Endothelial cell of umbilical vein (primary cell): ENCODE measurements at regions not wholly inside any gene's neighbourhood (a gene's known extent, or its start where the extent isn't known, plus 50 kb on each side); places are given as distances from the start of the nearest gene placed in this dataset.

Experiments used
- BruUV-seq: library from RNA; stranded (reverse); fragments of 400-500 nt; replicated peaks from 2 replicates; lab custom pipeline; 2021; lab: Mats Ljungman, UMichigan
- CTCF ChIA-PET: fragments of 300-600, 350-600 bp; sonication (Branson Sonifier 250); formaldehyde crosslinking; loops from one replicate; lab custom pipeline; 2021; ENCODE audit warnings: antibody characterized with exemption, inconsistent platforms; lab: Charles Lee
- POLR2A ChIA-PET: fragments of 300-600, 350-600 bp; sonication (Branson Sonifier 250); formaldehyde crosslinking; loops from one replicate; lab custom pipeline; 2021; ENCODE audit warnings: antibody characterized with exemption, inconsistent platforms; lab: Charles Lee
- DNase-seq: peaks from one replicate; pipeline ENCODE4 v3.0.0-alpha.2; 2011; ENCODE audit warnings: low read depth, low spot score
- FAIRE-seq: peaks from 2 replicates; lab custom pipeline; 2011; peaks lifted over from hg19 to GRCh38; lab: Jason Lieb, UNC
- H2AFZ ChIP-seq: 2 replicates; pipeline ENCODE4 v1.6.0; 2012; ENCODE audit warnings: low read depth, low read length, control low read depth, inconsistent platforms
- H3K27ac ChIP-seq: 2 replicates; pipeline ENCODE4 v1.5.1; 2011; ENCODE audit warnings: low read depth, mild to moderate bottlenecking, control low read depth, low read length, moderate library complexity; ENCODE audit not compliant: insufficient read depth
- H3K27me3 ChIP-seq, 2 experiments: 2 replicates each; pipeline versions ENCODE4 v1.6.0 to v1.6.1; 2011; ENCODE audit warnings: low read length in 2 of 2, mixed read lengths in 1 of 2; ENCODE audit not compliant: control insufficient read depth in 2 of 2, insufficient read depth in 2 of 2
- H3K36me3 ChIP-seq, 2 experiments: 2 replicates in 1 of 2; 3 replicates in 1 of 2; pipeline ENCODE4 v1.5.1; 2011; ENCODE audit warnings: low read length in 2 of 2, mild to moderate bottlenecking in 1 of 2, moderate library complexity in 1 of 2; ENCODE audit not compliant: control insufficient read depth in 2 of 2, insufficient read depth in 2 of 2; ENCODE audit errors: extremely low read depth in 1 of 2
- H3K4me1 ChIP-seq: 3 replicates; pipeline ENCODE4 v1.5.1; 2011; ENCODE audit warnings: mild to moderate bottlenecking, low read length; ENCODE audit not compliant: control insufficient read depth, insufficient read depth; ENCODE audit errors: extremely low read depth
- H3K4me2 ChIP-seq: 2 replicates; pipeline ENCODE4 v1.6.1; 2011; ENCODE audit warnings: low read length, control low read depth, mixed read lengths; ENCODE audit not compliant: insufficient read depth
- H3K4me3 ChIP-seq, 3 experiments: fragments of 200-600 bp in 1 of 3; sonication (generic), shearing (Covaris generic) in 1 of 3; replicated peaks in 1 of 3; 2 replicates each; pipeline ENCODE4 v1.5.1; 2011 to 2016; ENCODE audit warnings: control low read depth in 3 of 3, low read length in 3 of 3, mild to moderate bottlenecking in 2 of 3, inconsistent platforms in 1 of 3, low read depth in 1 of 3, moderate library complexity in 1 of 3; ENCODE audit not compliant: insufficient read depth in 1 of 3
- H3K79me2 ChIP-seq: 2 replicates; pipeline ENCODE4 v1.6.0; 2012; ENCODE audit warnings: low read length, inconsistent platforms; ENCODE audit not compliant: control insufficient read depth, insufficient read depth
- H3K9ac ChIP-seq: replicated peaks from 2 replicates; pipeline ENCODE3; 2011; ENCODE audit warnings: low read length, control low read depth; ENCODE audit not compliant: insufficient read depth; ENCODE audit errors: extremely low read depth
- H3K9me1 ChIP-seq: replicated peaks from 3 replicates; pipeline ENCODE4 v1.6.0; 2011; ENCODE audit warnings: mild to moderate bottlenecking, low read length; ENCODE audit not compliant: control insufficient read depth, insufficient read depth; ENCODE audit errors: extremely low read depth
- H3K9me3 ChIP-seq: replicated peaks from 2 replicates; pipeline ENCODE4 v1.5.1; 2012; ENCODE audit warnings: low read length, inconsistent platforms; ENCODE audit not compliant: control insufficient read depth, insufficient read depth
- H4K20me1 ChIP-seq: replicated peaks from 2 replicates; pipeline ENCODE3; 2011; ENCODE audit warnings: mild to moderate bottlenecking, low read length; ENCODE audit not compliant: control insufficient read depth, insufficient read depth; ENCODE audit errors: extremely low read depth
- EZH2 ChIP-seq: IDR thresholded peaks from 2 replicates; pipeline ENCODE4 v1.6.1; 2012; ENCODE audit warnings: borderline replicate concordance, low read depth, mild to moderate bottlenecking, moderate library complexity, low read length, inconsistent platforms; ENCODE audit not compliant: severe bottlenecking
- FOS ChIP-seq: IDR thresholded peaks from 2 replicates; pipeline ENCODE4 v1.6.1; 2011; ENCODE audit warnings: mild to moderate bottlenecking, low read length, moderate library complexity, borderline replicate concordance; ENCODE audit not compliant: insufficient read depth
- GATA2 ChIP-seq: IDR thresholded peaks from 2 replicates; pipeline ENCODE4 v1.7.0; 2011; ENCODE audit warnings: low read depth, mild to moderate bottlenecking, moderate library complexity, mixed read lengths, low read length; ENCODE audit not compliant: insufficient read length, insufficient read depth
- JUN ChIP-seq: IDR thresholded peaks from 2 replicates; pipeline ENCODE4 v1.6.1; 2011; ENCODE audit warnings: borderline replicate concordance, low read depth; ENCODE audit not compliant: insufficient read length, insufficient read depth
- MYC ChIP-seq: IDR thresholded peaks from one replicate; pipeline ENCODE4 v1.6.1; 2011; ENCODE audit warnings: mild to moderate bottlenecking, low read depth, low read length
- POLR2A ChIP-seq: IDR thresholded peaks from 2 replicates; pipeline ENCODE4 v1.6.1; 2012; ENCODE audit warnings: low read depth, mild to moderate bottlenecking, control low read depth, low read length
- POLR2AphosphoS5 ChIP-seq: IDR thresholded peaks from 2 replicates; pipeline ENCODE4 v1.6.1; 2012; ENCODE audit warnings: low read depth, mild to moderate bottlenecking, control low read depth, low read length, moderate library complexity; ENCODE audit not compliant: insufficient read depth
- dilution Hi-C: fragments of 300-500 bp; cut with MboI; formaldehyde crosslinking; loops from one replicate; pipeline ENCODE4 v1.15.0; 2019; ENCODE audit warnings: low sequenced_read_pairs; ENCODE audit not compliant: extremely low pct_ligation_motif_present
- intact Hi-C: fragments of 100-400 bp; cut with micrococcal nuclease; formaldehyde crosslinking; loops from one replicate; pipeline ENCODE4 v1.10.0; 2022
- TF ChIP-seq, protein P1 (sequence below): IDR thresholded peaks from 2 replicates; pipeline ENCODE4 v1.6.1; 2011; ENCODE audit not compliant: insufficient read depth, insufficient read length
- TF ChIP-seq, protein P2 (sequence below), 2 donors: IDR thresholded peaks; 1 replicate in 1 of 2; 2 replicates in 1 of 2; pipeline ENCODE4 v1.5.1; 2011; ENCODE audit warnings: low read length in 2 of 2, mild to moderate bottlenecking in 2 of 2, moderate library complexity in 2 of 2, control low read depth in 1 of 2, inconsistent platforms in 1 of 2, low read depth in 1 of 2; ENCODE audit not compliant: insufficient read depth in 1 of 2; ENCODE audit errors: extremely low read depth in 1 of 2

DNA sequence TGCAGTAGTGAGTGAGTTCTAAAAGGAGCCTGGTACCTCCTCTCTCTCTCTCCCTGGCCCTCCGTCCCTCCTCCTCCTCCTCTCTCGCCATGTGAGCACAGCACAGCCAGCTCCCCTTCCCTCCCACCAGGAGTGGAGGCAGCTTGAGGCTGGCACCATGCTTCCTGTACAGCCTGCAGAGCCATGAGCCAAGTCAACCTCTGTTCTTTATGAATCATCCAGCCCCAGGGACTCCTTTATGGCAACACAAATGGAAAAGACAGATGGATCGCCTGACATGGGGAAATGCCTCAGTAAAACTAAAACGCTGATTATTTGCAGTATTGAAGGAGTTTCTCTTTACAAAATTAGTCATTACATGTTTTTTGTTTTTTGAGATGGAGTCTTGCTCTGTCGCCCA lies 233.7 kb upstream of the ARID1B start:
- H4K20me1 ChIP-seq: no peaks in the 10 kb centered on the region
- no peak overlapping the region for H3K27ac ChIP-seq
- H3K9ac ChIP-seq: no peak overlapping the region
- H3K9me1 ChIP-seq: no peaks in the 10 kb centered on the region
- H2AFZ ChIP-seq: no peak overlapping the region
- no peak for DNase-seq
- H3K36me3 ChIP-seq: no peaks in the 10 kb centered on the region
- TF ChIP-seq, protein P1, sequence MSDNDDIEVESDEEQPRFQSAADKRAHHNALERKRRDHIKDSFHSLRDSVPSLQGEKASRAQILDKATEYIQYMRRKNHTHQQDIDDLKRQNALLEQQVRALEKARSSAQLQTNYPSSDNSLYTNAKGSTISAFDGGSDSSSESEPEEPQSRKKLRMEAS: no peak
- TF ChIP-seq GATA2 (no peak), POLR2AphosphoS5 (no peak), FOS (no peak), MYC (no peak), EZH2 (no peak), JUN (no peak), POLR2A (no peak)
- TF ChIP-seq, protein P2, sequence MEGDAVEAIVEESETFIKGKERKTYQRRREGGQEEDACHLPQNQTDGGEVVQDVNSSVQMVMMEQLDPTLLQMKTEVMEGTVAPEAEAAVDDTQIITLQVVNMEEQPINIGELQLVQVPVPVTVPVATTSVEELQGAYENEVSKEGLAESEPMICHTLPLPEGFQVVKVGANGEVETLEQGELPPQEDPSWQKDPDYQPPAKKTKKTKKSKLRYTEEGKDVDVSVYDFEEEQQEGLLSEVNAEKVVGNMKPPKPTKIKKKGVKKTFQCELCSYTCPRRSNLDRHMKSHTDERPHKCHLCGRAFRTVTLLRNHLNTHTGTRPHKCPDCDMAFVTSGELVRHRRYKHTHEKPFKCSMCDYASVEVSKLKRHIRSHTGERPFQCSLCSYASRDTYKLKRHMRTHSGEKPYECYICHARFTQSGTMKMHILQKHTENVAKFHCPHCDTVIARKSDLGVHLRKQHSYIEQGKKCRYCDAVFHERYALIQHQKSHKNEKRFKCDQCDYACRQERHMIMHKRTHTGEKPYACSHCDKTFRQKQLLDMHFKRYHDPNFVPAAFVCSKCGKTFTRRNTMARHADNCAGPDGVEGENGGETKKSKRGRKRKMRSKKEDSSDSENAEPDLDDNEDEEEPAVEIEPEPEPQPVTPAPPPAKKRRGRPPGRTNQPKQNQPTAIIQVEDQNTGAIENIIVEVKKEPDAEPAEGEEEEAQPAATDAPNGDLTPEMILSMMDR (IDR thresholded peaks at IDR 0.05; ENCODE audit: extremely low read depth in 1 of 2, insufficient read depth in 1 of 2, low read depth in 1 of 2, low read length in 2 of 2): no peak
- no peaks in the 10 kb centered on the region for H3K79me2 ChIP-seq
- H3K27me3 ChIP-seq: no peaks in the 10 kb centered on the region
- intact Hi-C loops (no loop called here), dilution Hi-C loops (no loop called here)
- H3K4me1 ChIP-seq: no peaks in the 10 kb centered on the region
- ChIA-PET CTCF (no interaction called here), POLR2A (no interaction called here)
- no peak for FAIRE-seq
- H3K4me2 ChIP-seq: no peak overlapping the region
- no peaks in the 10 kb centered on the region for H3K9me3 ChIP-seq
- BruUV-seq: no TSS peak
- no peak overlapping the region for H3K4me3 ChIP-seq
